ENCODE measurements at regions not wholly inside any gene's neighbourhood (a gene's known extent, or its start where the extent isn't known, plus 50 kb on each side); places are given as distances from the start of the nearest gene placed in this dataset.

DNA sequence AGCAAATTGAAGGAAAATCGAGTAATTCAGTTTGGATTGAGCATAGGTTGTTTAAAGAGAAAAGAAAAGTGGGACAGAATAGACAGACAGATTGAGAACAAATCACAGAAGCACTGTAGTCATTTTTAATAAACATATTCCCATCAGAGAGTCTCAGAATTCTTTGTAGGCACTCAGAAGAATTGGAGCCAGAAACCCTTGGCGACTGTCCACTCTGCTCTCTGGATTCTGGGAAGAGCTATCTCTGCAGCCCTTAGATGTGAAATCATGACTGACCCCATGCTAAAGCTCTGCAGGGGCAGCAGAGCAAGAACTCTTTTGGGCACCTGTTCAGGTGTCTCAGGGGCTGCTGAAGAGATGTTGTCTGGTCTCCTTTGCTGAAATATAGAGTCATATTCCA, 223.7 kb upstream of the KIRREL3 start:
- no peak overlapping the region for H3K4me3 ChIP-seq
- no peaks in the 10 kb centered on the region for H3K27me3 ChIP-seq
- no peaks in the 10 kb centered on the region for H3K36me3 ChIP-seq
- H3K27ac ChIP-seq, result no peak overlapping the region
- no peaks in the 10 kb centered on the region for H3K9me3 ChIP-seq (replicated peaks in 1 of 11)
- H3K4me2 ChIP-seq, result no peak overlapping the region
- H4K20me1 ChIP-seq, result no peaks in the 10 kb centered on the region
- TF ChIP-seq Cebpa-rat (IDR thresholded peaks at IDR 0.05), result no peak
- H3K9ac ChIP-seq, result no peak overlapping the region
- H3K4me1 ChIP-seq, result no peaks in the 10 kb centered on the region

DNA sequence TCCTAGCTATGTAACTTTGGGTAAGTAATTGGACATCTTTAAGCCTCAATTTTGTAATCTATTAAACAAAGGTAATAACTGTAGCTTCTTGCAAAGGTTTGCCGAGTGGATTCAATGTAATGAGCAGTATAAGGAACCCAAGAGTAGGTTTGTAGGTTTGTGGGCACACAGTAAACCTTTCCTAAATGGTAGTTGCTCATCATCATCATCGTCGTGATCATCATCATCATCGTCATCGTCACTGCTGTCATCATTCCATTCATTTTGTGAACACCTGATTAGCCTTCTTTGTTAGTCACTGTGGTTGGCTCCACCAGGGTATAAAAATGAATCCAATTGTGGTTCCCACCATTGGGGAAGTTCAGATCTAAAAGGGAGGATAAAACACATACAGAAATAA, 223.1 kb upstream of the KIRREL3 start:
- Histone ChIP-seq H3K27ac (no peak overlapping the region), H3K4me2 (no peak overlapping the region), H3K9me3 (replicated peaks in 1 of 11) (no peaks in the 10 kb centered on the region), H3K4me1 (no peaks in the 10 kb centered on the region), H4K20me1 (no peaks in the 10 kb centered on the region), H3K27me3 (no peaks in the 10 kb centered on the region), H3K9ac (no peak overlapping the region), H3K36me3 (no peaks in the 10 kb centered on the region), H3K4me3 (no peak overlapping the region)
- no peak for TF ChIP-seq Cebpa-rat (IDR thresholded peaks at IDR 0.05)

DNA sequence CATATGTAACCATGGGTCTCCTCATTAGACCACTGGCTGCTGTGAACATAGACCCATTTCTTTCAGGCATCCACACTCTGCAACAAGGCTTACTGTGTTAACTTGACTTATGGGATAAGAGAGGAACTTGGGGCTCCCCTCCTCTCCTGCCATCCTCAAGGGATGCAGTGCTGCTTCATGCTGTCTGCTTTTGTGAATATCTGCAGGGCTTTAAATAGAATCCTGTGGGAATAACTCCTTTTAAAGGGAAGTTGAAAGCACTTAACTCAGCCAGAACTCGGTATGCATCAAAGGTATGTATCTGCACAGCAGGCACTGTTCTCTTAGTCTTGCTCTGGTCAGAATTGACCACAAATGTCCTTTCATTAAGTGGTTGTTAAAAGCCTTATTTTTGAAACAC, 222.5 kb upstream of the KIRREL3 start:
- no peak overlapping the region for H3K9ac ChIP-seq
- TF ChIP-seq Cebpa-rat (IDR thresholded peaks at IDR 0.05), result no peak
- H3K4me1 ChIP-seq, result no peaks in the 10 kb centered on the region
- no peak overlapping the region for H3K4me2 ChIP-seq
- H3K27me3 ChIP-seq, result no peaks in the 10 kb centered on the region
- no peak overlapping the region for H3K4me3 ChIP-seq
- no peaks in the 10 kb centered on the region for H3K36me3 ChIP-seq
- no peaks in the 10 kb centered on the region for H4K20me1 ChIP-seq
- no peaks in the 10 kb centered on the region for H3K9me3 ChIP-seq (replicated peaks in 1 of 11)
- no peak overlapping the region for H3K27ac ChIP-seq

DNA sequence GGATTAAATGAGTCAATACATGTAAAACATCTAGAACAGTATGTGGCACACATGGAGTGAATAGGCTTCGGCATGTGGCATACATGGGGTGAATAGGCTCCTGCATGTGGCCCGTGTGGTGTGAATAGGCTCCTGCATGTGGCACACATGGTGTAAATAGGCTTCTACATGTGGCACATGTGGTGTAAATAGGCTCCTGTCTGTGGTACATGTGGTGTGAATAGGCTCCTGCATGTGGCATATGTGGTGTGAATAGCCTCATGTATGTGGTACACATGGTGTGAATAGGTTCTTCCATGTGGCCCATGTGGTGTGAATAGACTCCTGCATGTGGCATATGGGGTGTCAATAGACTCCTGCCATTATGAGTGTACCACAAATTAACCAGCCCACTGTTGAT, 219.1 kb upstream of the KIRREL3 start:
- H3K36me3 ChIP-seq, result no peaks in the 10 kb centered on the region
- no peak overlapping the region for H3K27ac ChIP-seq
- H4K20me1 ChIP-seq, result no peaks in the 10 kb centered on the region
- H3K4me2 ChIP-seq, result no peak overlapping the region
- no peaks in the 10 kb centered on the region for H3K4me1 ChIP-seq
- no peak overlapping the region for H3K9ac ChIP-seq
- no peak overlapping the region for H3K4me3 ChIP-seq
- TF ChIP-seq Cebpa-rat (IDR thresholded peaks at IDR 0.05), result no peak
- H3K27me3 ChIP-seq, result no peaks in the 10 kb centered on the region
- no peaks in the 10 kb centered on the region for H3K9me3 ChIP-seq (replicated peaks in 1 of 11)

DNA sequence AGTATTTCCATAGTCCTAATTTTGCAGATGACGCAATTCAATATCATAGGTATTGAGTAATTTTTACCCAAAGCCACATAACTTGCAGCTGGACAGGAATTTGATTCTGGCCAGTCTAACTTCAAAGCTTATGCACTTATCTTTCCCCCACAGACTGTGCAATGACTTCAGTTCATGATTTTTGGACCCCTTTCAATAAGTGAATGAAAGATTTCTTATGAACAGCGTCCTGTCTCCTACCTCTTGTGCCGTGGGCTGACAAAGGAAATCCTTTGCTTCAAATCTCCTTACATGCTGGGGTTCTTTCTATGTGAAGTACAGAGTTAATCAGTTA, 217.7 kb upstream of the KIRREL3 start:
- H3K4me3 ChIP-seq, result no peak overlapping the region
- TF ChIP-seq Cebpa-rat (IDR thresholded peaks at IDR 0.05), result 0 out of 22 replicates have a peak, but pooled peaks of 1 of the 11 experiments have one; percentile 17
- no peak overlapping the region for H3K4me2 ChIP-seq
- no peaks in the 10 kb centered on the region for H3K36me3 ChIP-seq
- no peaks in the 10 kb centered on the region for H3K27me3 ChIP-seq
- H3K4me1 ChIP-seq, result no peaks in the 10 kb centered on the region
- H3K9me3 ChIP-seq (replicated peaks in 1 of 11), result no peaks in the 10 kb centered on the region
- H3K27ac ChIP-seq, result no peak overlapping the region
- no peaks in the 10 kb centered on the region for H4K20me1 ChIP-seq
- no peak overlapping the region for H3K9ac ChIP-seq

DNA sequence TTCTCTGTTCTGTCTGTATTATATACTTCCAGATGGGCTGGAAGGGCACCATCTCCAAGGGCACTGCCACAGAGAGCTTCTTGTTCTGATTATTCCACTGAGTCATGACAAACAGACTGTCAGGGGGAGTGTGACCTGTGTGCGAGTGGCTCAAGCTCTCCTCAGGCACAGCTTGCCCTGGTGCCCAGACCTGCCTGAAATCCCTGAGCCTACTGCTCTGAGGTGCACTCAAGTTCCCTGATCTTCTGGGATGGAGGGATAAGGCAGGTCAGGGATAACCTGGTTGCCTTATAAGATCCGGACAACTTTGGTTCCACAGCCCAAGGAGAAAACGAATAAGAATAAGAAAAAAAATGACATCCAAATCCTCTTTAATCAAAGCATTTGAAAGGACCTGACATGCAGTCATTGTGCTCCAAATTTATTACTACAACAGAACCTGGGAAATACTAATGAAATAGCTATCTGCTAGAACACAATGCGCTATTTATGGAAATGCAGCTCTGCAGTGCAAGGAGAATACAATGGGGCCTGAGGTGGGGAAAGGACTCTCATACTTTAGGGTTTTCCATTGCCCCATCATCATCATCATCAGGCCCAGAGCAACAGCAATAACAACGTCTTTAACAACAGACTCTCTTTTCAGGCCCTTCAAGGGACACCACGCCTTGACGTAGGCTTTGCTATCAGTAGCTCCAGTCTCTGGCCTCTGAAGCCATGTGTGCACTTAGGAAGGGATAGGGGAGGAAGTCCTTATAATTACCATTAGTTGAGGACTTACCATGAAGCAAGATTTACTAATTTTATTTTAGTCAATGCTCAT, 217.1 kb upstream of the KIRREL3 start:
- no peak for TF ChIP-seq Cebpa-rat (IDR thresholded peaks at IDR 0.05)
- Histone ChIP-seq H3K9me3 (replicated peaks in 1 of 11) (no peaks in the 10 kb centered on the region), H3K4me3 (no peak overlapping the region), H3K27ac (no peak overlapping the region), H3K27me3 (no peaks in the 10 kb centered on the region), H3K4me2 (no peak overlapping the region), H4K20me1 (no peaks in the 10 kb centered on the region), H3K36me3 (no peaks in the 10 kb centered on the region), H3K4me1 (no peaks in the 10 kb centered on the region), H3K9ac (no peak overlapping the region)

DNA sequence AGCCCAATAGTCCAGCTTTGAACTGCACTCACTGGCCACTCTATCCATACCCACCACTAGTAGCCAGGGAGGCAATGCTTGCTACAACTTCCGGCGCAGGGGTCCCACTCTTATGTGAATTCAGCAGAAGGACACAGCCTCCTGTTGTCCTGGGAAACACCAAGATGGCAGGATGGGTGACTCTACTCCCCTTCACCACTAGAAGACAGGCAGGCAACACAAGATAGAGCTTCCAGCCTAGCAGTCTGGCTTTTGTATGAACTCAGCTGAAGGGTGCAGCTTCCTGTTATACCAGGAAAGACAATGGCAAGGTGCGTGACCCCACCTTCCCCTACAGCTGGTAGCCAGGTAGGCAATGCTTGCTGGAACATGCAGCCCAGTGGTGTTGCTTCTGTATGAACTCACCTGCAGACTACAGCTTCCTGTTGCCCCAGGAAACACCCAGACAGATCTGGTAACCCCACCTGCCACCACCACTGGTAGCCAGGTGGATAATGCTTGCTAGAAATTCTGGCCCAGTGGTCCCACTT, 205.2 kb upstream of the KIRREL3 start:
- H3K4me1 ChIP-seq, result no peaks in the 10 kb centered on the region

DNA sequence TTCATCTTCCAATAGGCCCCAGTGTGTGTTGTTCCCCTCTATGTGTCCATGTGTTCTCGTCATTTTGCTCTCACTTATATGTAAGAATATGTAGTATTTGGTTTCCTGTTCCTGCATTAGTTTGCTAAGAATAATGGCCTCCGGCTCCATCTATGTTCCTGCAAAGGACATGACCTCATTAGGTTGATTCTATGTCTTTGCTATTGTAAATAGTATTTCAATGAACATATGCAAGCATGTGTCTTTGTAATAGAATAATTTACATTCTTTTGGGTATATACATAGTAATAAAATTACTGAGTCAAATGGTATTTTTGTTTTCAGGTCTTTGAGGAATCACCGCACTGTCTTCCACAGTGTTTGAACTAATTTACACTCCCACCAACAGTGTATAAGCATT, 202.9 kb upstream of the KIRREL3 start:
- no peaks in the 10 kb centered on the region for H4K20me1 ChIP-seq
- no peak overlapping the region for H3K4me3 ChIP-seq
- H3K27me3 ChIP-seq, result no peaks in the 10 kb centered on the region
- TF ChIP-seq Cebpa-rat (IDR thresholded peaks at IDR 0.05), result no peak
- no peak overlapping the region for H3K4me2 ChIP-seq
- no peak overlapping the region for H3K9ac ChIP-seq
- H3K27ac ChIP-seq, result no peak overlapping the region
- H3K4me1 ChIP-seq, result no peaks in the 10 kb centered on the region
- H3K36me3 ChIP-seq, result no peaks in the 10 kb centered on the region
- peaks cover 26 to 45% (median 40%) of the 10 kb centered on the region in 11 experiments for H3K9me3 ChIP-seq (replicated peaks in 1 of 11)

More for the DNA sequence above, 205.2 kb upstream of the KIRREL3 start:
- Histone ChIP-seq H3K9me3 (replicated peaks in 1 of 11) (peaks cover 34 to 59% (median 48%) of the 10 kb centered on the region in 11 experiments), H3K27ac (no peak overlapping the region), H3K4me3 (no peak overlapping the region), H3K27me3 (no peaks in the 10 kb centered on the region), H3K9ac (no peak overlapping the region), H3K4me2 (no peak overlapping the region), H4K20me1 (no peaks in the 10 kb centered on the region), H3K36me3 (no peaks in the 10 kb centered on the region)
- TF ChIP-seq Cebpa-rat (IDR thresholded peaks at IDR 0.05), result no peak

DNA sequence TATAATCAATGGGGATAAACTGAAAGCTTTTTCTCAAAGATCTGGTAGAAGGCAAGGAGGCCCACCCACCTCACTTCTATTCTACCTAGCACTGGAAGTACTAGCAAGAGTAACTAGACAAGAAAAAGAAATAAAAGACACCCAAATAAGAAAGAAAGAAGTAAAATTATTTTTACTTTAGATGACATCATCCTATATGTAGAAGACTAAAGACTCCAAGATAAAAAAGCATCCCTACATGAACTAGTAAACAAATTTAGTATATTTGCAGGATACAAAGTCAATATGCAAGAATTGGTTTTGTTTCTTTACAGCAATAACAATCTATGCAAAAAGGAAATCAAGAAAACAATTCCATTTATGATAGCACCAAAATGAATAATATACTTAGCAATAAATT, 201.5 kb upstream of the KIRREL3 start:
- Histone ChIP-seq H3K27me3 (no peaks in the 10 kb centered on the region), H4K20me1 (no peaks in the 10 kb centered on the region), H3K4me3 (no peak overlapping the region), H3K27ac (no peak overlapping the region), H3K36me3 (no peaks in the 10 kb centered on the region), H3K4me1 (no peaks in the 10 kb centered on the region), H3K9ac (no peak overlapping the region), H3K9me3 (replicated peaks in 1 of 11) (peaks cover 12 to 31% (median 27%) of the 10 kb centered on the region in 11 experiments; a peak in 20 of 22 replicates), H3K4me2 (no peak overlapping the region)
- TF ChIP-seq Cebpa-rat (IDR thresholded peaks at IDR 0.05), result no peak

DNA sequence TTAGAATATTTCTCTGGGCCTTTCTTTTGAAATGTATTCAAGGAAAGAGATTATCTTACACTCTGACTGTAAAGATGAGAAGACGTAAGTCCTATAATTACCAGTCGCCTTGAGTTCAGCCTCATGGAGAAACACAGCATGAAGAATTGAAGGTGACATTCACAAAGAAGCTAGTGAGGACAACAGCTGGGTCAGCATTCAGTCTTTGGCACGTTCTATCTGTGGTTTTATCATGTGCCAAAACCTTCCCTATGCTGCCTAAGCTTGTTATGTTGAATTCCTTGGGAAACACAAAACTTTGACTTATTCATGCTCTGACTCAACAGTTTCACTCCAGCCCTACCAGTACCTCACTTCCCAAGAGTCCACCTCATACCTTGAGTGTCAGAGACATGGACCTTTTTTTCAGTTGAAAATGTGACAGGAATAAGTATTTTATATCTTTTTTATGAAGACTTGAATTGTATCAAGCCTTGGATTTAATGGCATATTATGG, 198.8 kb upstream of the KIRREL3 start:
- no peaks in the 10 kb centered on the region for H3K4me1 ChIP-seq
- H3K27ac ChIP-seq, result no peak overlapping the region
- H3K4me3 ChIP-seq, result no peak overlapping the region
- no peaks in the 10 kb centered on the region for H3K27me3 ChIP-seq
- H3K9me3 ChIP-seq (replicated peaks in 1 of 11), result peaks cover 0 to 5% (median 1%) of the 10 kb centered on the region in 11 experiments; a peak in 8 of 22 replicates
- H3K36me3 ChIP-seq, result no peaks in the 10 kb centered on the region
- H3K9ac ChIP-seq, result no peak overlapping the region
- H4K20me1 ChIP-seq, result no peaks in the 10 kb centered on the region
- no peak overlapping the region for H3K4me2 ChIP-seq
- no peak for TF ChIP-seq Cebpa-rat (IDR thresholded peaks at IDR 0.05)
